GM12878 (cell line): ENCODE measurements at regions not wholly inside any gene's neighbourhood (a gene's known extent, or its start where the extent isn't known, plus 50 kb on each side); places are given as distances from the start of the nearest gene placed in this dataset.

Experiments
- ATAC-seq: fragments of 200-7000 bp; cut with Tn5 transposase; 3 replicates; pipeline ENCODE4 v1.9.1; 2020; ENCODE audit warnings: mild to moderate bottlenecking, moderate library complexity
- BruUV-seq: library from RNA; stranded (reverse); fragments of 400-500 nt; replicated peaks from 2 replicates; lab custom pipeline; 2021; lab: Mats Ljungman, UMichigan
- CTCF ChIA-PET: fragments of 300-600 bp; sonication (Branson Sonifier 250); formaldehyde crosslinking; extraction: SDS; loops from one replicate; lab custom pipeline; 2021; ENCODE audit warnings: inconsistent platforms; lab: Yijun Ruan, JAX
- POLR2A ChIA-PET: fragments of 350-600 bp; formaldehyde crosslinking; extraction: SDS; loops from one replicate; lab custom pipeline; 2021; ENCODE audit warnings: inconsistent platforms; lab: Charles Lee
- RAD21 ChIA-PET: fragments of 300-600 bp; sonication (Branson Sonifier 250); formaldehyde crosslinking; loops from one replicate; lab custom pipeline; 2023; ENCODE audit warnings: antibody characterized with exemption; ENCODE audit not compliant: unreplicated experiment; lab: Charles Lee
- SMC1A ChIA-PET: fragments of 300-600 bp; sonication (Branson Sonifier 250); formaldehyde crosslinking; loops from one replicate; lab custom pipeline; 2023; ENCODE audit not compliant: unreplicated experiment, uncharacterized antibody; lab: Charles Lee
- DNase-seq: peaks from one replicate; pipeline ENCODE4 v3.0.0-alpha.2; 2011; ENCODE audit warnings: low read depth, low spot score
- FAIRE-seq: peaks from 3 replicates; lab custom pipeline; 2011; peaks lifted over from hg19 to GRCh38; lab: Jason Lieb, UNC
- H2AFZ ChIP-seq: 2 replicates; pipeline ENCODE4 v1.6.0; 2011; ENCODE audit warnings: low read depth, low read length, control low read depth; ENCODE audit not compliant: control insufficient read depth
- H3K27ac ChIP-seq: 2 replicates; pipeline ENCODE4 v1.5.1; 2011; ENCODE audit warnings: control low read depth; ENCODE audit not compliant: control insufficient read depth, insufficient read depth
- H3K27me3 ChIP-seq, 2 experiments: replicated peaks in 1 of 2; 2 replicates each; pipeline versions ENCODE4 v1.6.0 to v1.6.1; 2011; ENCODE audit warnings: low read length in 1 of 2; ENCODE audit not compliant: control insufficient read depth in 2 of 2, insufficient read depth in 2 of 2
- H3K36me3 ChIP-seq, 2 experiments: 2 replicates each; pipeline ENCODE4 v1.5.1; 2011; ENCODE audit warnings: low read length in 1 of 2; ENCODE audit not compliant: control insufficient read depth in 2 of 2, insufficient read depth in 2 of 2
- H3K4me1 ChIP-seq: 2 replicates; pipeline ENCODE4 v1.6.1; 2011; ENCODE audit warnings: mild to moderate bottlenecking, low read length, moderate library complexity, mixed read lengths; ENCODE audit not compliant: control insufficient read depth, insufficient read depth
- H3K4me2 ChIP-seq: 2 replicates; pipeline ENCODE4 v1.6.0; 2011; ENCODE audit warnings: control low read depth; ENCODE audit not compliant: control insufficient read depth, insufficient read depth
- H3K4me3 ChIP-seq: fragments of 200-600 bp; sonication (generic); 2 replicates; pipeline ENCODE4 v1.5.1; 2016
- H3K79me2 ChIP-seq: 2 replicates; pipeline ENCODE4 v1.6.0; 2011; ENCODE audit warnings: low read length; ENCODE audit not compliant: control insufficient read depth, insufficient read depth
- H3K9ac ChIP-seq: 2 replicates; pipeline ENCODE4 v1.8.0; 2011; ENCODE audit warnings: low read length, control low read depth, mixed read lengths; ENCODE audit not compliant: control insufficient read depth, insufficient read depth
- H3K9me3 ChIP-seq: replicated peaks from 3 replicates; pipeline ENCODE4 v1.5.1; 2011; ENCODE audit warnings: mild to moderate bottlenecking, low read length; ENCODE audit not compliant: control insufficient read depth, insufficient read depth
- H4K20me1 ChIP-seq: 2 replicates; pipeline ENCODE4 v1.6.0; 2011; ENCODE audit not compliant: control insufficient read depth, insufficient read depth
- ATF7 ChIP-seq: fragments of 450-650 bp; IDR thresholded peaks from 2 replicates; pipeline ENCODE4 v1.6.1; 2016; ENCODE audit warnings: low read depth, mild to moderate bottlenecking
- CHD2 ChIP-seq: IDR thresholded peaks from 2 replicates; pipeline ENCODE4 v1.6.1; 2011; ENCODE audit warnings: low read depth, low read length, improper control_type of control experiment, borderline replicate concordance
- FOXM1 ChIP-seq: IDR thresholded peaks from 2 replicates; pipeline ENCODE4 v1.6.1; 2012; ENCODE audit warnings: low read depth, mild to moderate bottlenecking, inconsistent platforms, low read length, moderate library complexity
- HDGF ChIP-seq: fragments of 450-650 bp; IDR thresholded peaks from 2 replicates; pipeline ENCODE4 v1.6.1; 2016; ENCODE audit warnings: antibody characterized with exemption
- KDM1A ChIP-seq: fragments of 200-600 bp; sonication (generic); IDR thresholded peaks from 2 replicates; pipeline ENCODE4 v1.6.1; 2016; ENCODE audit warnings: borderline replicate concordance
- NR2C2 ChIP-seq: IDR thresholded peaks from 2 replicates; pipeline ENCODE4 v1.6.1; 2011; ENCODE audit warnings: borderline replicate concordance, low read depth; ENCODE audit not compliant: control insufficient read depth, insufficient read length
- RFX5 ChIP-seq: IDR thresholded peaks from 2 replicates; pipeline ENCODE4 v1.6.1; 2011; ENCODE audit warnings: low read depth, low read length, improper control_type of control experiment
- ZSCAN29 ChIP-seq: fragments of 450-650 bp; IDR thresholded peaks from 2 replicates; pipeline ENCODE4 v1.6.1; 2017; ENCODE audit warnings: mild to moderate bottlenecking, moderate library complexity
- ZZZ3 ChIP-seq: IDR thresholded peaks from 2 replicates; pipeline ENCODE4 v1.6.1; 2011; ENCODE audit warnings: low read depth; ENCODE audit not compliant: control insufficient read depth, insufficient read length
- WGBS: methylation state at CpG from one replicate; pipeline ENCODE4 v1.1.6; 2016; ENCODE audit warnings: low lambda C conversion rate; ENCODE audit not compliant: insufficient replicate concordance, insufficient coverage; ENCODE audit errors: missing lambda C conversion rate; 5-methylcytosine and 5-hydroxymethylcytosine counted together
- in situ Hi-C: fragments of 300-500 bp; cut with MboI; formaldehyde crosslinking; loops from 9 replicates; pipeline ENCODE4 v1.14.3; 2018; ENCODE audit warnings: mixed read lengths
- intact Hi-C: fragments of 100-400 bp; cut with micrococcal nuclease; formaldehyde crosslinking; loops from one replicate; pipeline ENCODE4 v1.14.2; 2022; ENCODE audit not compliant: unreplicated experiment
- TF ChIP-seq, protein P1 (sequence below): IDR thresholded peaks from 2 replicates; pipeline ENCODE4 v1.6.1; 2011; ENCODE audit warnings: borderline replicate concordance, low read depth, mild to moderate bottlenecking, moderate library complexity, low read length; ENCODE audit not compliant: insufficient read depth, poor library complexity, severe bottlenecking
- TF ChIP-seq, protein P2 (sequence below): IDR thresholded peaks from 2 replicates; pipeline ENCODE4 v1.6.1; 2011; ENCODE audit warnings: mild to moderate bottlenecking, low read depth, low read length, moderate library complexity; ENCODE audit not compliant: insufficient replicate concordance

DNA sequence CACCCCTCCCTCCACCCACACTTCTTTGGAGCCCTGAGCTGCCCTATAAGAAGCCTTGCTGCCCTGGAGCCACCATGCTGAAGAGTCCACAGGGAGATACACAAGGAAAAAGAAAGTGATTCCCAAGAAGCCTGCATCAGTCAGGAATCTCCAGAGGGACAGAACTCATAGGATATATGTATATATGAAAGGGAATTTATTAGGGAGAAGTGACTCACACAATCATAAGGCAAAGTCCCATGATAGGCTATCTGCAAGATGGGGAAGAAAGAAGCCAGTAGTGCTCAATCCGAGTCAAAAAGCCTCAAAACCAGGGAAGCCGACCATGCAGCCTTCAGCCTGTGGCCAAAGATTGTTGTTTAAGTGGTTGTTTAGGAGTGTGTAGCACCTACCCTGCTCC lies 87.9 kb downstream of the TMEM114 start:
- Histone ChIP-seq H3K27ac (no peak overlapping the region), H3K36me3 (no peaks in the 10 kb centered on the region), H3K9me3 (no peaks in the 10 kb centered on the region), H3K27me3 (no peaks in the 10 kb centered on the region), H3K9ac (no peak overlapping the region), H3K4me1 (no peaks in the 10 kb centered on the region), H2AFZ (no peak overlapping the region), H3K4me2 (no peak overlapping the region), H3K4me3 (no peak overlapping the region), H3K79me2 (no peaks in the 10 kb centered on the region), H4K20me1 (no peaks in the 10 kb centered on the region)
- in situ Hi-C loops: no loop called here
- CTCF ChIA-PET: no interaction called here
- RAD21 ChIA-PET: no interaction called here
- ATAC-seq (no peak), FAIRE-seq (no peak), DNase-seq (no peak)
- POLR2A ChIA-PET: no interaction called here
- intact Hi-C loops: no loop called here
- BruUV-seq: no TSS peak
- WGBS: 13% methylated on average over 2 of the region's 2 CpGs
- SMC1A ChIA-PET: no interaction called here
- TF ChIP-seq CHD2 (no peak), KDM1A (no peak), NR2C2 (no peak), ZSCAN29 (no peak), ZZZ3 (no peak), ATF7 (no peak), RFX5 (no peak), HDGF (no peak), FOXM1 (no peak)
- TF ChIP-seq, protein P1, sequence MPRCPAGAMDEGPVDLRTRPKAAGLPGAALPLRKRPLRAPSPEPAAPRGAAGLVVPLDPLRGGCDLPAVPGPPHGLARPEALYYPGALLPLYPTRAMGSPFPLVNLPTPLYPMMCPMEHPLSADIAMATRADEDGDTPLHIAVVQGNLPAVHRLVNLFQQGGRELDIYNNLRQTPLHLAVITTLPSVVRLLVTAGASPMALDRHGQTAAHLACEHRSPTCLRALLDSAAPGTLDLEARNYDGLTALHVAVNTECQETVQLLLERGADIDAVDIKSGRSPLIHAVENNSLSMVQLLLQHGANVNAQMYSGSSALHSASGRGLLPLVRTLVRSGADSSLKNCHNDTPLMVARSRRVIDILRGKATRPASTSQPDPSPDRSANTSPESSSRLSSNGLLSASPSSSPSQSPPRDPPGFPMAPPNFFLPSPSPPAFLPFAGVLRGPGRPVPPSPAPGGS: no peak
- TF ChIP-seq, protein P2, sequence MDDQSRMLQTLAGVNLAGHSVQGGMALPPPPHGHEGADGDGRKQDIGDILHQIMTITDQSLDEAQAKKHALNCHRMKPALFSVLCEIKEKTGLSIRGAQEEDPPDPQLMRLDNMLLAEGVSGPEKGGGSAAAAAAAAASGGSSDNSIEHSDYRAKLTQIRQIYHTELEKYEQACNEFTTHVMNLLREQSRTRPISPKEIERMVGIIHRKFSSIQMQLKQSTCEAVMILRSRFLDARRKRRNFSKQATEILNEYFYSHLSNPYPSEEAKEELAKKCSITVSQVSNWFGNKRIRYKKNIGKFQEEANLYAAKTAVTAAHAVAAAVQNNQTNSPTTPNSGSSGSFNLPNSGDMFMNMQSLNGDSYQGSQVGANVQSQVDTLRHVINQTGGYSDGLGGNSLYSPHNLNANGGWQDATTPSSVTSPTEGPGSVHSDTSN: no peak
